ENCODE measurements at regions not wholly inside any gene's neighbourhood (a gene's known extent, or its start where the extent isn't known, plus 50 kb on each side); places are given as distances from the start of the nearest gene placed in this dataset.

DNA sequence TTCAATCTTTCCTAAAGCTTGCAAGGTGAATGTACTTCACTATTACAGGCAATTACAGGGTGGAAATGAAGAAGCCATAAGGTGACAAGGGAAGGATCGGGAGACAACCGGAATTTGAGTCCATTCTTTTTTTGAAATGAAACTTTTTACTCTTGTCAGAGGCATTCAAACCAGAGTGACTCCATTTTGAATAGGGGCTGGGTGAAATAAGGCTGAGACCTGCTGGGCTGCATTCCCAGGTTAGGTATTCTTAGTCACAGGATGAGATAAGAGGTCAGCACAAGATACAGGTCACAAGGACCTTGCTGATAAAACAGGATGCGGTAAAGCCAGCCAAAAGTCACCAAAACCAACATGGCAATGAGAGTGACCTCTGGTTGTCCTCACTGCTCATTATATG is 363.3 kb downstream of the TYW1 start:
- 63% methylated on average over 3 of the region's 3 CpGs; no CpG with 5 or more reads in 1 of the 2 experiments for WGBS, 2 experiments (ENCODE audit: extremely low coverage in 1 of 2, insufficient coverage in 1 of 2, insufficient read length in 1 of 2, insufficient replicate concordance in 2 of 2, low coverage in 1 of 2, low lambda C conversion rate in 2 of 2, missing lambda C conversion rate in 1 of 2)
- TF ChIP-seq JUN (IDR thresholded peaks at IDR 0.05; ENCODE audit: low read depth, low read length) (no peak), RAD21 (IDR thresholded peaks at IDR 0.05 in 1 of 2, conservative IDR thresholded peaks at IDR 0.05 in 1 of 2; ENCODE audit: low read depth in 2 of 2, low read length in 2 of 2) (no peak), SIX5 (IDR thresholded peaks at IDR 0.05; ENCODE audit: low read depth, low read length) (no peak), HDAC6 (IDR thresholded peaks at IDR 0.05; ENCODE audit: low read depth, low read length) (no peak), SIN3A (conservative IDR thresholded peaks at IDR 0.05 in 1 of 2, IDR thresholded peaks at IDR 0.05 in 1 of 2; ENCODE audit: low read depth in 1 of 2, low read length in 2 of 2) (no peak), RBBP5 (IDR thresholded peaks at IDR 0.05; ENCODE audit: borderline replicate concordance, low read depth, low read length) (no peak), RNF2 (IDR thresholded peaks at IDR 0.05; ENCODE audit: borderline replicate concordance, low read depth, low read length, missing control alignments, poor library complexity, severe bottlenecking) (no peak), CREB1 (IDR thresholded peaks at IDR 0.05) (no peak), ASH2L (IDR thresholded peaks at IDR 0.05; ENCODE audit: low read length) (no peak), USF2 (IDR thresholded peaks at IDR 0.05; ENCODE audit: low read length) (no peak), SAP30 (IDR thresholded peaks at IDR 0.05; ENCODE audit: insufficient read depth, insufficient replicate concordance, low read length) (no peak)

More for the DNA sequence above, 363.3 kb downstream of the TYW1 start:
- Histone ChIP-seq H4K91ac (replicated peaks; ENCODE audit: insufficient read length, low read length) (no peak overlapping the region), H3K4me3 (ENCODE audit: extremely low read depth in 1 of 4, insufficient read depth in 2 of 4, low read depth in 3 of 4, low read length in 4 of 4) (no peak overlapping the region), H2BK15ac (ENCODE audit: low read length) (no peak overlapping the region), H3K9me3 (ENCODE audit: insufficient read depth in 2 of 2, low read depth in 1 of 2, low read length in 1 of 2) (peaks cover 8 to 9% of the 10 kb centered on the region in 2 experiments; a peak in 3 of 4 replicates), H2BK20ac (ENCODE audit: low read length) (no peak overlapping the region), H3K27ac (ENCODE audit: low read depth, low read length) (no peak overlapping the region), H4K5ac (ENCODE audit: insufficient read length, low read depth, low read length) (no peak overlapping the region), H3K56ac (replicated peaks; ENCODE audit: insufficient read length, low read depth, low read length) (no peak overlapping the region), H2BK120ac (replicated peaks; ENCODE audit: low read depth, low read length) (no peak overlapping the region), H3K79me2 (ENCODE audit: control insufficient read depth in 1 of 2, insufficient read depth in 2 of 2, low read length in 2 of 2) (no peaks in the 10 kb centered on the region), H3K79me1 (ENCODE audit: low read depth, low read length) (no peaks in the 10 kb centered on the region), H3K4me2 (ENCODE audit: insufficient read depth in 1 of 2, low read depth in 2 of 2, low read length in 2 of 2) (no peak overlapping the region), H3K18ac (ENCODE audit: extremely low read depth, low read length) (no peak overlapping the region), H2BK12ac (ENCODE audit: low read depth, low read length) (no peak overlapping the region), H2AFZ (ENCODE audit: low read length) (no peak overlapping the region), H3K9ac (replicated peaks in 1 of 4; ENCODE audit: extremely low read depth in 1 of 4, low read depth in 3 of 4, low read length in 3 of 4) (no peak overlapping the region), H3K36me3 (ENCODE audit: control insufficient read depth in 2 of 4, insufficient read depth in 4 of 4, low read length in 3 of 4) (no peaks in the 10 kb centered on the region), H3K4ac (replicated peaks; ENCODE audit: insufficient read length, low read depth, low read length) (no peak overlapping the region), H4K8ac (ENCODE audit: extremely low read depth, insufficient read depth, low read length) (no peak overlapping the region), H2AK5ac (ENCODE audit: low read depth, low read length) (no peak overlapping the region), H3K27me3 (replicated peaks in 1 of 4; ENCODE audit: control insufficient read depth in 3 of 4, extremely low read depth in 1 of 4, insufficient read depth in 3 of 4, low read length in 3 of 4) (no peaks in the 10 kb centered on the region), H3K4me1 (replicated peaks in 1 of 4; ENCODE audit: control insufficient read depth in 3 of 4, insufficient read depth in 4 of 4, low read length in 3 of 4) (no peaks in the 10 kb centered on the region), H3K14ac (ENCODE audit: insufficient read length) (no peak overlapping the region), H2BK5ac (ENCODE audit: low read depth, low read length) (no peak overlapping the region), H3K23ac (ENCODE audit: insufficient read length) (no peak overlapping the region), H3K23me2 (ENCODE audit: low read depth, low read length) (no peaks in the 10 kb centered on the region), H4K20me1 (replicated peaks in 1 of 2; ENCODE audit: control insufficient read depth in 1 of 2, insufficient read depth in 2 of 2, low read length in 2 of 2) (no peaks in the 10 kb centered on the region)
- ChIA-PET CTCF (ENCODE audit: partially characterized antibody) (interaction anchor here (0.5 to 1.4 kb wide), 6 partner anchors 18 to 585 kb away, joined by 3 to 4 read pairs (median 3); no protein-coding TSS in a partner anchor), POLR2A (ENCODE audit: partially characterized antibody) (no interaction called here)
- FAIRE-seq: no peak
- no peak for DNase-seq (ENCODE audit: low read depth in 1 of 2, low spot score in 2 of 2)

Data from H1 (cell line).